Skeletal muscle tissue (tissue), 3 donors: ENCODE measurements at regions not wholly inside any gene's neighbourhood (a gene's known extent, or its start where the extent isn't known, plus 50 kb on each side); places are given as distances from the start of the nearest gene placed in this dataset.

Experiments used
- H3K27ac ChIP-seq: one replicate; pipeline ENCODE4 v1.7.0; 2013; ENCODE audit warnings: mild to moderate bottlenecking, low read depth, low read length, inconsistent platforms
- H3K27me3 ChIP-seq, 3 donors: one replicate each; pipeline ENCODE4 v1.7.0; 2013; ENCODE audit warnings: low read length in 3 of 3; ENCODE audit not compliant: control insufficient read depth in 3 of 3, insufficient read depth in 3 of 3
- H3K36me3 ChIP-seq, 3 donors: one replicate each; pipeline ENCODE4 v1.7.0; 2013; ENCODE audit warnings: low read length in 3 of 3; ENCODE audit not compliant: control insufficient read depth in 3 of 3, insufficient read depth in 3 of 3
- H3K4me1 ChIP-seq, 3 donors: one replicate each; pipeline ENCODE4 v1.7.0; 2013; ENCODE audit warnings: low read length in 3 of 3, mild to moderate bottlenecking in 3 of 3; ENCODE audit not compliant: control insufficient read depth in 3 of 3, insufficient read depth in 3 of 3
- H3K4me3 ChIP-seq, 3 donors: one replicate each; pipeline ENCODE4 v1.7.0; 2013; ENCODE audit warnings: low read length in 3 of 3
- H3K9ac ChIP-seq, 3 donors: one replicate each; pipeline ENCODE4 v1.7.0; 2013; ENCODE audit warnings: low read length in 3 of 3, mild to moderate bottlenecking in 3 of 3, moderate library complexity in 2 of 3, low read depth in 1 of 3
- H3K9me3 ChIP-seq, 3 donors: one replicate each; pipeline ENCODE4 v1.7.0; 2013; ENCODE audit warnings: low read length in 3 of 3; ENCODE audit not compliant: control insufficient read depth in 3 of 3
- donor health status: Osteomylitis.

- no peak overlapping the region for H3K27ac ChIP-seq
- peaks cover 0 to 6% (median 0%) of the 10 kb centered on the region in 3 donors for H3K27me3 ChIP-seq
- H3K4me1 ChIP-seq: peaks cover 0 to 5% (median 0%) of the 10 kb centered on the region in 3 donors
- H3K9me3 ChIP-seq: no peaks in the 10 kb centered on the region
- H3K4me3 ChIP-seq: no peak overlapping the region
- H3K9ac ChIP-seq: no peak overlapping the region
- no peaks in the 10 kb centered on the region for H3K36me3 ChIP-seq
Measured at GRCh38 chr11:92388380-92388779, 163.8 kb downstream of the FAT3 start.

- Histone ChIP-seq H3K27me3 (peaks cover 0 to 6% (median 0%) of the 10 kb centered on the region in 3 donors), H3K27ac (no peak overlapping the region), H3K4me1 (no peaks in the 10 kb centered on the region), H3K9ac (no peak overlapping the region), H3K36me3 (no peaks in the 10 kb centered on the region), H3K4me3 (no peak overlapping the region), H3K9me3 (no peaks in the 10 kb centered on the region)
Measured at GRCh38 chr11:92390783-92391182, 166.2 kb downstream of the FAT3 start.

- Histone ChIP-seq H3K4me3 (no peak overlapping the region), H3K9ac (no peak overlapping the region), H3K9me3 (no peaks in the 10 kb centered on the region), H3K27me3 (peaks cover 0 to 6% (median 0%) of the 10 kb centered on the region in 3 donors), H3K27ac (no peak overlapping the region), H3K36me3 (no peaks in the 10 kb centered on the region), H3K4me1 (no peaks in the 10 kb centered on the region)
Measured at GRCh38 chr11:92391364-92391763, 166.7 kb downstream of the FAT3 start.

- Histone ChIP-seq H3K27me3 (peaks cover 0 to 6% (median 0%) of the 10 kb centered on the region in 3 donors), H3K4me1 (no peaks in the 10 kb centered on the region), H3K4me3 (no peak overlapping the region), H3K36me3 (no peaks in the 10 kb centered on the region), H3K9me3 (no peaks in the 10 kb centered on the region), H3K27ac (no peak overlapping the region), H3K9ac (no peak overlapping the region)
Measured at GRCh38 chr11:92391808-92392207, 167.2 kb downstream of the FAT3 start.

GRCh38 chr11:92393218-92393617, 168.6 kb downstream of the FAT3 start:
- Histone ChIP-seq H3K9ac (no peak overlapping the region), H3K36me3 (no peaks in the 10 kb centered on the region), H3K27ac (no peak overlapping the region), H3K4me1 (no peaks in the 10 kb centered on the region), H3K27me3 (peaks cover 0 to 6% (median 0%) of the 10 kb centered on the region in 3 donors), H3K9me3 (no peaks in the 10 kb centered on the region), H3K4me3 (no peak overlapping the region)

- H3K27me3 ChIP-seq: peaks cover 0 to 6% (median 0%) of the 10 kb centered on the region in 3 donors
- no peak overlapping the region for H3K9ac ChIP-seq
- H3K4me1 ChIP-seq: no peaks in the 10 kb centered on the region
- H3K27ac ChIP-seq: no peak overlapping the region
- no peaks in the 10 kb centered on the region for H3K36me3 ChIP-seq
- H3K9me3 ChIP-seq: no peaks in the 10 kb centered on the region
- no peak overlapping the region for H3K4me3 ChIP-seq
Measured at GRCh38 chr11:92396133-92396532, 171.5 kb downstream of the FAT3 start.

GRCh38 chr11:92397221-92397755, 172.7 kb downstream of the FAT3 start:
- Histone ChIP-seq H3K27me3 (peaks cover 0 to 3% (median 0%) of the 10 kb centered on the region in 3 donors), H3K9me3 (no peaks in the 10 kb centered on the region), H3K4me3 (no peak overlapping the region), H3K27ac (no peak overlapping the region), H3K9ac (no peak overlapping the region), H3K4me1 (no peaks in the 10 kb centered on the region), H3K36me3 (no peaks in the 10 kb centered on the region)

GRCh38 chr11:92399705-92400104, 175.1 kb downstream of the FAT3 start:
- Histone ChIP-seq H3K27ac (no peak overlapping the region), H3K4me1 (no peaks in the 10 kb centered on the region), H3K36me3 (no peaks in the 10 kb centered on the region), H3K27me3 (no peaks in the 10 kb centered on the region), H3K9me3 (no peaks in the 10 kb centered on the region), H3K4me3 (no peak overlapping the region), H3K9ac (no peak overlapping the region)

- Histone ChIP-seq H3K4me3 (no peak overlapping the region), H3K27ac (no peak overlapping the region), H3K36me3 (no peaks in the 10 kb centered on the region), H3K9me3 (no peaks in the 10 kb centered on the region), H3K27me3 (no peaks in the 10 kb centered on the region), H3K9ac (no peak overlapping the region), H3K4me1 (no peaks in the 10 kb centered on the region)
Measured at GRCh38 chr11:92401520-92401919, 176.9 kb downstream of the FAT3 start.

- no peaks in the 10 kb centered on the region for H3K9me3 ChIP-seq
- no peak overlapping the region for H3K9ac ChIP-seq
- H3K27me3 ChIP-seq: no peaks in the 10 kb centered on the region
- no peak overlapping the region for H3K27ac ChIP-seq
- H3K36me3 ChIP-seq: no peaks in the 10 kb centered on the region
- no peaks in the 10 kb centered on the region for H3K4me1 ChIP-seq
- no peak overlapping the region for H3K4me3 ChIP-seq
Measured at GRCh38 chr11:92406472-92406871, 181.9 kb downstream of the FAT3 start.
